GM18873 (cell line): ENCODE measurements at regions not wholly inside any gene's neighbourhood (a gene's known extent, or its start where the extent isn't known, plus 50 kb on each side); places are given as distances from the start of the nearest gene placed in this dataset.
"Not testable (repeated sequence)": the region's sequence is repeated elsewhere in the genome, so short reads cannot be mapped to it uniquely, and the experiment has no call there.

Experiments
- ATAC-seq: cut with Tn5 transposase; IDR thresholded peaks from one replicate; pipeline ENCODE4 v1.9.1; 2021; ENCODE audit warnings: mild to moderate bottlenecking, moderate library complexity, moderate number of reproducible peaks; ENCODE audit not compliant: unreplicated experiment, low FRiP score

- no peak for ATAC-seq
These were observed 1622.1 kb downstream of the STIM2 start for GRCh38 chr4:28482580-28483270.

- ATAC-seq, result no peak
These were observed 1627.4 kb downstream of the STIM2 start for GRCh38 chr4:28488021-28488420.

- ATAC-seq, result no peak
These were observed 1630.0 kb downstream of the STIM2 start for GRCh38 chr4:28490669-28491068.

GRCh38 chr4:28505064-28505463 is 1644.4 kb downstream of the STIM2 start:
- ATAC-seq, result no peak

- ATAC-seq, result no peak
These were observed 1648.0 kb downstream of the STIM2 start for GRCh38 chr4:28508636-28509035.

- ATAC-seq, result not testable (repeated sequence)
These were observed 1654.1 kb downstream of the STIM2 start for GRCh38 chr4:28514766-28515165.

GRCh38 chr4:28518561-28519165 is 1658.0 kb downstream of the STIM2 start:
- no peak for ATAC-seq

- ATAC-seq, result no peak
These were observed 1663.1 kb downstream of the STIM2 start for GRCh38 chr4:28523681-28524190.

- ATAC-seq, result no peak
These were observed 1675.5 kb downstream of the STIM2 start for GRCh38 chr4:28536124-28536523.

- no peak for ATAC-seq
These were observed 1685.3 kb downstream of the STIM2 start for GRCh38 chr4:28545986-28546385.

GRCh38 chr4:28548136-28548535 is 1687.5 kb downstream of the STIM2 start:
- ATAC-seq, result no peak

- no peak for ATAC-seq
These were observed 1688.0 kb downstream of the STIM2 start for GRCh38 chr4:28548594-28548993.

GRCh38 chr4:28555866-28556265 is 1695.2 kb downstream of the STIM2 start:
- no peak for ATAC-seq

GRCh38 chr4:28557755-28558154 is 1697.1 kb downstream of the STIM2 start:
- no peak for ATAC-seq

- ATAC-seq, result no peak
These were observed 1698.3 kb downstream of the STIM2 start for GRCh38 chr4:28558895-28559294.

- no peak for ATAC-seq
These were observed 1702.3 kb downstream of the STIM2 start for GRCh38 chr4:28562913-28563312.

GRCh38 chr4:28565396-28565795 is 1704.8 kb downstream of the STIM2 start:
- ATAC-seq, result no peak

- no peak for ATAC-seq
These were observed 1740.3 kb downstream of the STIM2 start for GRCh38 chr4:28600958-28601357.

- ATAC-seq, result no peak
These were observed 1761.0 kb downstream of the STIM2 start for GRCh38 chr4:28621591-28621990.

- ATAC-seq, result no peak
These were observed 1776.3 kb downstream of the STIM2 start for GRCh38 chr4:28636971-28637370.

GRCh38 chr4:28639747-28640146 is 1779.1 kb downstream of the STIM2 start:
- no peak for ATAC-seq

GRCh38 chr4:28654618-28655017 is 1794.0 kb downstream of the STIM2 start:
- no peak for ATAC-seq
